Activated CD4-positive, alpha-beta T cell treated with anti-CD3 and anti-CD28 coated beads for 36 hours (primary cell): ENCODE measurements at regions not wholly inside any gene's neighbourhood (a gene's known extent, or its start where the extent isn't known, plus 50 kb on each side); places are given as distances from the start of the nearest gene placed in this dataset.
"Not testable (repeated sequence)": the region's sequence is repeated elsewhere in the genome, so short reads cannot be mapped to it uniquely, and the experiment has no call there.

Experiments used
- ATAC-seq: fragments of 200-7000 bp; cut with Tn5 transposase; one replicate; pipeline ENCODE4 v1.10.0; 2021; ENCODE audit warnings: mild to moderate bottlenecking, moderate library complexity
- CTCF ChIA-PET: fragments of 350-600 bp; sonication (Branson Sonifier 250); formaldehyde crosslinking; loops from one replicate; lab custom pipeline; 2021; ENCODE audit warnings: antibody characterized with exemption; lab: Charles Lee
- POLR2A ChIA-PET: fragments of 350-600 bp; sonication (Branson Sonifier 250); formaldehyde crosslinking; loops from one replicate; lab custom pipeline; 2021; ENCODE audit warnings: antibody characterized with exemption, inconsistent platforms; lab: Charles Lee
- DNase-seq: peaks from one replicate; pipeline ENCODE4 v3.0.0-alpha.2; 2020
- H3K27ac Mint-ChIP-seq: one replicate; pipeline ENCODE4 v1.8.0; 2021; ENCODE audit warnings: mixed read lengths
- H3K27me3 Mint-ChIP-seq: one replicate; pipeline ENCODE4 v1.8.0; 2021; ENCODE audit warnings: mixed read lengths
- H3K36me3 Mint-ChIP-seq: one replicate; pipeline ENCODE4 v1.8.0; 2021; ENCODE audit warnings: low read depth, mixed read lengths
- H3K4me1 Mint-ChIP-seq: one replicate; pipeline ENCODE4 v1.8.0; 2021; ENCODE audit warnings: mixed read lengths
- H3K4me3 Mint-ChIP-seq: one replicate; pipeline ENCODE4 v1.8.0; 2021; ENCODE audit warnings: mild to moderate bottlenecking, moderate library complexity, mixed read lengths
- H3K9me3 Mint-ChIP-seq: one replicate; pipeline ENCODE4 v1.8.0; 2021; ENCODE audit warnings: low read depth, mixed read lengths
- intact Hi-C, 2 experiments: fragments of 100-400 bp; cut with DNase I in 1 of 2; cut with micrococcal nuclease in 1 of 2; formaldehyde crosslinking; loops; one replicate each; pipeline versions ENCODE4 v1.14.2 to v1.15.1; 2022 to 2024; cut with DNase I, micrococcal nuclease

DNA sequence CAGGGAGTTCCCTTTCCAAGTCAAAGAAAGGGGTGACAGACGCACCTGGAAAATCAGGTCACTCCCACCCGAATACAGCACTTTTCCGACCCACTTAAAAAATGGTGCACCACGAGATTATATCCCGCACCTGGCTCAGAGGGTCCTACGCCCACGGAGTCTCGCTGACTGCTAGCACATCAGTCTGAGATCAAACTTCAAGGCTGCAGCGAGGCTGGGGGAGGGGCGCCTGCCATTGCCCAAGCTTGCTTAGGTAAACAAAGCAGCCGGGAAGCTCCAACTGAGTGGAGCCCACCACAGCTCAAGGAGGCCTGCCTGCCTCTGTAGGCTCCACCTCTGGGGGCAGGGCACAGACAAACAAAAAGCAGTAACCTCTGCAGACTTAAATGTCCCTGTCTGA is 277.8 kb upstream of the ARHGAP42 start:
- intact Hi-C loops, ATAC-seq, H3K36me3 Mint-ChIP-seq, H3K27me3 Mint-ChIP-seq, DNase-seq, H3K27ac Mint-ChIP-seq, CTCF ChIA-PET, POLR2A ChIA-PET, H3K4me1 Mint-ChIP-seq, H3K4me3 Mint-ChIP-seq: not testable (repeated sequence)
- H3K9me3 Mint-ChIP-seq = peaks cover 11% of the 10 kb centered on the region

DNA sequence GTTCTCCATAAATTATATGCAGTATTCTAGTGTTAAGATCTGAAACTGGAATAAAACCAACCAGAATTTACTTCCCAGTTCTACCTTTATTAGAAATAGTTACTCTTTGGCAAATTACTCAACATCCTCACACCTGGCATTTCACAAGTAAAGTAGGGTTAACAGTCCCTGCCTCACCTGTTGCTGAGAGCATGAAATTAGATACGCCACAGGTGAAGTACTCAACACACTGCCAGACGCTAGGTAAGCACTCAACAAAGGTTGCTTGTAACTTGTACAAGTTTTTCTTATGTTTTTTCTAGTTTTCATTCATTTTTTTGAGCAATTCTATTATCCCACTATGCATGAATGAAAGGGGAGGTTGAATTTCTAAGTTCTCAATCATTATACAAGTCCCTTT is 267.6 kb upstream of the ARHGAP42 start:
- H3K4me3 Mint-ChIP-seq = no peak overlapping the region
- H3K27me3 Mint-ChIP-seq = no peaks in the 10 kb centered on the region
- intact Hi-C loops = no loop called here
- ATAC-seq = no peak
- no peak for DNase-seq
- no peak overlapping the region for H3K27ac Mint-ChIP-seq
- peaks cover 18% of the 10 kb centered on the region for H3K9me3 Mint-ChIP-seq
- no peaks in the 10 kb centered on the region for H3K4me1 Mint-ChIP-seq
- ChIA-PET POLR2A (no interaction called here), CTCF (no interaction called here)
- H3K36me3 Mint-ChIP-seq = no peaks in the 10 kb centered on the region

DNA sequence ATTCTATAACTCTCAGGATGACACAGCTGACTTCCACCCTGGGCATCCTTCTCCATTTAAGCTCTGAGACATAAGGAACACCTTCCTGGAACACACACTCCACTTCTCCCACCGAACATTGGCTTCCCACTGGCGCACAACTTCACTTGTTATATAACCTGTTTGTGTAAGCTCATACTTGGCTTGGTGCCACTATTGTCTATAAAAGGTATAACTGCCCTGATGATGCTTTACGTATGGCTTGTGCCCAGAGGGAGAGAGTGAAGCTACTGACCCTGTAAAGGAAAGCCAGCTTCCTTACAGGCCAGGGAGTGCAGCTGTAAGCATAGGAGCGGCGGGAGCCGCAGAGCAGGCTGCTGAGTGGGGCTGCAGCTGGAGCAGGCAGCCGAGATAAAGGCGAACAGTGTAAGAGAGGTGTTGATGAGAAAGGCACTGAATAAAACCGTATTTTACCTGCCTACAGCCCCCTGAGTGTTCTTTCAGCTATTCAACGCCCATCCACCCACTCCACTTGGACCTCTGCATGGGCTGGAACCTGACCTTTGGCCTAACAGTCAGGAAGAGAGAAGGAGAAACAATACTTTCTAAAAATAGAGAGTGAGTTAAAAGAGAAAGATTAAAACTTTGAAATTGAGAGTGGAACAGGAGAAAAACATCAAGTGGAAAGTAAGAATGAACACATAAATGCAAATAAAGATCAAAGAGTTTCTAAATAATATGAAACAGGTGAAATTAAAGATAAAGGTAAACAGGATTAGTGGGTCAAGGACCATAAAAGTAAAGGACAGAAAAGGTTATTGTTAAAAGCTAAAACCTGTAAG is 252.1 kb upstream of the ARHGAP42 start:
- DNase-seq (no peak), ATAC-seq (no peak)
- Mint-ChIP-seq H3K4me1 (no peaks in the 10 kb centered on the region), H3K36me3 (no peaks in the 10 kb centered on the region), H3K27ac (no peak overlapping the region), H3K9me3 (peaks cover 5% of the 10 kb centered on the region), H3K4me3 (no peak overlapping the region), H3K27me3 (no peaks in the 10 kb centered on the region)
- CTCF ChIA-PET = no interaction called here
- POLR2A ChIA-PET = no interaction called here
- intact Hi-C loops = no loop called here

DNA sequence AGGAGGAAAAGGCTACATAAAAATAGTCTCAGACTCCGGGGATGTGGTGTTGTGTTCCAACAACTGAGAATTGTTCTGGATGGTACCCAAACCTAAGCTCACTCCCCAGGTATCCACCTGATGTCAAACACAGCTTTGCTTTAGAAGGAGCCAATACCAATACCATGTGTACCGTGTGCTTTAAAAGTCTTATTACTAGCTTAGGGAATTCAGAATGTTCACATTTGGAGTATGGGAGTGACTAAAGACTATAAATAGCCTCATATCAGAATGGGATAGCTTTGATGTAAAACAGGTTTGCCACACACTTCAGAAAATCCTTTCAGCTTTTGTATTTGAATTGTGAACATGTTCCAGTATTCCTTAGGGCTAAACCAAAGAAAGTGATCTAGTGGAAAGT is 248.7 kb upstream of the ARHGAP42 start:
- ChIA-PET CTCF (interaction anchor here (0.6 kb wide), 1 partner anchor 97 kb away, joined by 3 read pairs; no protein-coding TSS in a partner anchor), POLR2A (no interaction called here)
- H3K27me3 Mint-ChIP-seq = no peaks in the 10 kb centered on the region
- H3K4me1 Mint-ChIP-seq = no peaks in the 10 kb centered on the region
- no peak overlapping the region for H3K4me3 Mint-ChIP-seq
- no peak for DNase-seq
- no peak overlapping the region for H3K27ac Mint-ChIP-seq
- no peaks in the 10 kb centered on the region for H3K36me3 Mint-ChIP-seq
- ATAC-seq = no peak
- H3K9me3 Mint-ChIP-seq = peaks cover 5% of the 10 kb centered on the region
- intact Hi-C loops = no loop called here

DNA sequence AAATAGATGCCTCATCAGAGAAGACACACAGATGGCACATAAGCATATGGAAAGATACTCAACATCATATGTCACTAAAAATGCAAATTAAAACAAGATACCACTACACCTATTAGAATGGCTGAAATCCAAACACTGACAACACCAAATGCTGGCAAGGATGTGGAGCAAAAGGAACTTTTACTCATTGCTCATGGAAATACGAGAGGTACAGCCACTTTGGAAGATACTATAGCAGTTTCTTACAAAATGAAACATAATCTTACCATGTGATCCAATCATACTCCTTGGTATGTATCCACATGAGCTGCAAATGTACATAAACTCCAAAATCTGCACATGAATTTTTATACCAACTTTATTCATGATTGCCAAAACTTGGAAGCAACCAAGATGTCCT is 246.0 kb upstream of the ARHGAP42 start:
- no peaks in the 10 kb centered on the region for H3K27me3 Mint-ChIP-seq
- H3K4me3 Mint-ChIP-seq = no peak overlapping the region
- intact Hi-C loops = no loop called here
- CTCF ChIA-PET = no interaction called here
- no peak for ATAC-seq
- DNase-seq = no peak
- no peak overlapping the region for H3K27ac Mint-ChIP-seq
- POLR2A ChIA-PET = no interaction called here
- H3K9me3 Mint-ChIP-seq = peaks cover 6% of the 10 kb centered on the region
- no peaks in the 10 kb centered on the region for H3K36me3 Mint-ChIP-seq
- no peaks in the 10 kb centered on the region for H3K4me1 Mint-ChIP-seq

DNA sequence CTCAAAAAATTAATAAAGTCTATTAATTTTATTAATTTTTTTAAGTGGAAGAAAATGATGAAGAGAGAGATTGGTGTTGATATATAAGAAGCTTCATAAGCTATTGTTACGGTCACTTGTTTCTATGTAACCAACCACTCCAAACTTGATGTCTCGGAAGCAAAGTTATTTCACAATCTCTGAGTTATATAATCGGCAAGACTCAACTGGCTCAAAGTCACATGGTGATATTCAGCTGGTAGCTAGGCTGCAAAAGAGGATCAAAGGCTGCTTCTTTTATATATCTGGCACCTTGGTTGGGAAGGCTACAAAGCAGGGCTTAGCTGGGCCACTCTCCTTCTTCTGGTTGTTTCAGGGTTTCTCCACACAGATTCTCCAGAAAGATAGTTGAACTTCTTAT is 245.1 kb upstream of the ARHGAP42 start:
- Mint-ChIP-seq H3K4me3 (no peak overlapping the region), H3K27ac (no peak overlapping the region)

DNA sequence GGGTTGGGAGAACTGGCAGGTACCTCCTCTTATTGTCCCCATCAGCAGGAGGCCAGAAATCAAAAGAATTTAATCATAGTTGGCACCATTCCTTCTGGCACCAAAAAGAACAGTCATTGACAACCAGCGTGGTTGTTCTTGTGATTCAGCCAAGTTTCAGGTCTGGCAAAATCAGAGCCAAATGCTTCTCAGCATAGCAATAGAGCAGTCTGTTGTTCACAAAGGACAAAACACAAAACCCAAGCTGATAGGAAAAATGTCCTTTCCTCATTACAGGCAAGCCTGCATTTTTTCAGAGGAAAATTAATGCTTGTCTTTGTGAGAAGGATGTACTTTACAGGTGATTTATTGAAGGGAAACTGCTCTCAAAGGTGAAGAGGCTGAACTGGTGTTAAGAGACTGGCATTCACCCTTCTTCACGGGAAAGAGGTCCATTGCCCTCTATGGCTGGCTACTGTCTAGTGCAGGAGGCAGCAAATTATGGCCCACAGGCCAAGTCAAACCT is 241.8 kb upstream of the ARHGAP42 start:
- POLR2A ChIA-PET = no interaction called here
- no peaks in the 10 kb centered on the region for H3K27me3 Mint-ChIP-seq
- intact Hi-C loops = no loop called here
- CTCF ChIA-PET = no interaction called here
- ATAC-seq (no peak), DNase-seq (no peak)
- no peaks in the 10 kb centered on the region for H3K4me1 Mint-ChIP-seq
- no peaks in the 10 kb centered on the region for H3K36me3 Mint-ChIP-seq
- no peak overlapping the region for H3K27ac Mint-ChIP-seq
- peaks cover 8% of the 10 kb centered on the region for H3K9me3 Mint-ChIP-seq
- no peak overlapping the region for H3K4me3 Mint-ChIP-seq

More for the DNA sequence above, 245.1 kb upstream of the ARHGAP42 start:
- POLR2A ChIA-PET = no interaction called here
- Mint-ChIP-seq H3K27me3 (no peaks in the 10 kb centered on the region), H3K36me3 (no peaks in the 10 kb centered on the region), H3K9me3 (peaks cover 8% of the 10 kb centered on the region), H3K4me1 (no peaks in the 10 kb centered on the region)
- no peak for ATAC-seq
- DNase-seq = no peak
- intact Hi-C loops = no loop called here
- CTCF ChIA-PET = no interaction called here

DNA sequence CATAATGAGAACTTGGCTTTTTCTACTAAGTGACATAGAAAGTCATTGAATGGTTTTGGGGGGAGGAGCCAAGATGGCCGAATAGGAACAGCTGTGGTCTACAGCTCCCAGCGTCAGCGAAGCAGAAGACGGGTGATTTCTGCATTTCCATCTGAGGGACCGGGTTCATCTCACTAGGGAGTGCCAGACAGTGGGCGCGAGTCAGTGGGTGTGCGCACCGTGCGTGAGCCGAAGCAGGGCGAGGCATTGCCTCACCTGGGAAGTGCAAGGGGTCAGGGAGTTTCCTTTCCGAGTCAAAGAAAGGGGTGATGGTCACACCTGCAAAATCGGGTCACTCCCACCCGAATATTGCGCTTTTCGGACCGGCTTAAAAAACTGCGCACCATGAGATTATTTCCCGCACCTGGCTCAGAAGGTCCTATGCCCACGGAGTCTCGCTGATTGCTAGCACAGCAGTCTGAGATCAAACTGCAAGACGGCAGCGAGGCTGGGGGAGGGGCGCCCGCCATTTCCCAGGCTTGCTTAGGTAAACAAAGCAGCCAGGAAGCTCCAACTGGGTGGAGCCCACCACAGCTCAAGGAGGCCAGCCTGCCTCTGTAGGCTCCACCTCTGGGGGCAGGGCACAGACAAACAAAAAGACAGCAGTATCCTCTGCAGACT is 235.2 kb upstream of the ARHGAP42 start:
- H3K36me3 Mint-ChIP-seq, H3K27ac Mint-ChIP-seq, H3K9me3 Mint-ChIP-seq, ATAC-seq, POLR2A ChIA-PET, H3K27me3 Mint-ChIP-seq, H3K4me3 Mint-ChIP-seq, H3K4me1 Mint-ChIP-seq, CTCF ChIA-PET, intact Hi-C loops, DNase-seq: not testable (repeated sequence)

DNA sequence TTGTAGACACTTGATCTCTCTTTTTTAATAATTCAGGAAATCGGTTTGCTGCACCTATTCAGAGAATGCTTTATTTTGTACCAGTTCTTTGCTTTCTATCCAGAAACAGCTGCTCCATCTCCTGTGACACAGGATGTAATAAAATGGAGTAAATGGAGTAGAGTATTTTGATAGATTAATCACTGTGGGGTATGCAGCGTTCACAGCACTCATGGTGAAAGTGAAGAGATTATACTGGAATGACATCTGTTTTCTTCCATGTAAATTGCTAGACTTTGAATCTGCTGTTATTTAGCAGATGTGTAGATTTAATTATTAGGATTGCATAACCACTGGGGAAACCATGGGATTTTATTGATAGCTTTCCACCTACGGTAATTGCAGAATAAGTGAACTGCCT is 227.3 kb upstream of the ARHGAP42 start:
- Mint-ChIP-seq H3K36me3 (no peaks in the 10 kb centered on the region), H3K4me1 (no peaks in the 10 kb centered on the region), H3K27me3 (no peaks in the 10 kb centered on the region), H3K4me3 (no peak overlapping the region), H3K9me3 (peaks cover 6% of the 10 kb centered on the region), H3K27ac (no peak overlapping the region)
- ChIA-PET CTCF (no interaction called here), POLR2A (no interaction called here)
- ATAC-seq (no peak), DNase-seq (no peak)
- intact Hi-C loops = no loop called here

DNA sequence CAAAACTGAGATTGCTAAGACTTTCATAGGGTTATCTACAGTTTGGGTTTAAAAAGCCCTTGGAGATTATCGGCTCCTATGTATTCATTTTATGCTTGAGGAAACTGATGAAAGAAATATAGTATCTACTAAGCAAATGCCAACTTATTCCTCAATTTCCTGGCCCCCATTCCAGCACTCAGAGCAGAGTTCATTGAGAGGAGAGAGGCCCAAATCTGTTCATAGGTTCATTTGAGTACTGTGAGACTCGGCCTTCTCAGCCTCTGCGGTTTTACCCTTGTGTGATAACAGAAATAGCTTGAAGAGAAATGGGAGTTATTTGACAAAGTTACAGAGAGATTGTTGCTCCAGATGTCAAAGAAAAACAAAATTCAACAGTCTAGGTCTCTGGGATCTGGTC is 226.7 kb upstream of the ARHGAP42 start:
- intact Hi-C loops = no loop called here
- no peaks in the 10 kb centered on the region for H3K4me1 Mint-ChIP-seq
- no peak overlapping the region for H3K4me3 Mint-ChIP-seq
- CTCF ChIA-PET = no interaction called here
- ATAC-seq (no peak), DNase-seq (no peak)
- H3K27ac Mint-ChIP-seq = no peak overlapping the region
- peaks cover 6% of the 10 kb centered on the region for H3K9me3 Mint-ChIP-seq
- POLR2A ChIA-PET = no interaction called here
- no peaks in the 10 kb centered on the region for H3K36me3 Mint-ChIP-seq
- no peaks in the 10 kb centered on the region for H3K27me3 Mint-ChIP-seq

DNA sequence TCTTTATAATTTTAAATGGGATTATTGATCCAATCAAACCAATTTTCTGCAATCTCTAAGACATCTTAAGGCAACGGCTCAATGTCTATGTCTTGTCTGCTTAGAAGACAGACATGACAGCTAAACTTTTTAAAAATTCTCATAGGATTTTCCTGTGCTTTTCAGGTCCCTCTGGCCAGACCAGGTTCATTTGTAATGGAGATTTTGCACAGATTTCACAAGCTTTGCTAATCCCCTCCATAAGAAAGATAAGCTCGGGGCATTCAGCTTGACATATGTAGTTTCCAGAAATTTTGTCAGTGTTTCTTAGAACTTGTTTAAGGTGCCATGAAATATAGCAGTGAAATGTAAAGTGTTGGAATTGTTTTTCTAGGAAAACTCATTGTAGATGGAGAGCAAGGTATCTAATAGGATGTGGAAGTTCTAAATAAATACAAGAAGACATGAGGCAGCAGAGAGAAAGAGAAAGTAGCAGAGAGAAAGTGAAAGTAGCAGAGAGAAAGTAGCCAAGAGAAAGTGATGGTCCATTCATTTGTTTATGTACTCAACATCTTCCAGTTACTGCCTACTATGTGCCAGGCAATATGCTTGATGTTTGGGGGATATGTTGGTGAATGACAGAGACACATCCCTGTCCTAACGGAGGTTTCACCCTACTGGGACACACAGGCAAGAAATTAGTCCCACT is 219.1 kb upstream of the ARHGAP42 start:
- no peaks in the 10 kb centered on the region for H3K4me1 Mint-ChIP-seq
- no peak for ATAC-seq
- no peak overlapping the region for H3K4me3 Mint-ChIP-seq
- no peak overlapping the region for H3K27ac Mint-ChIP-seq
- ChIA-PET POLR2A (no interaction called here), CTCF (no interaction called here)
- H3K27me3 Mint-ChIP-seq = no peaks in the 10 kb centered on the region
- no peak for DNase-seq
- peaks cover 12% of the 10 kb centered on the region for H3K9me3 Mint-ChIP-seq
- intact Hi-C loops = no loop called here
- no peaks in the 10 kb centered on the region for H3K36me3 Mint-ChIP-seq

DNA sequence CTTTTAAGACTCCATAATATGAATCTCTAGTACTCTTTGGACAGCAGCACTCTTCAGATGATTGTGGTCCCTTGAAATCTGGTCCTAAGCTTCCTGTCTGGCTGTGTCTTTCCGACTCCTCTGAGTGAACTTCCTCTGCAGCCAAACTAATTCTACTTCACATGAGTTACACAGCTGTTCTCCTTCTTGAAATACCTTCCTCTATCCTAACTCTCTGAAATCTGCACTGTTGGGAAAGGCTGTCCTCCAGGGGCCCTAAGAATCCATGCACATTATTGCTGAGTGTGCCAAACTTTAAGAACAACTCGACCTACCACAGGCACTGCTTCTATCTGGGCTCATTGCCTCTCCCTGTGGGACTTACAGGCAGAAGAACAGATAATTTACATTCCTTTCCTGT is 217.3 kb upstream of the ARHGAP42 start:
- Mint-ChIP-seq H3K9me3 (peaks cover 11% of the 10 kb centered on the region), H3K27me3 (no peaks in the 10 kb centered on the region), H3K4me3 (no peak overlapping the region), H3K27ac (no peak overlapping the region), H3K36me3 (no peaks in the 10 kb centered on the region), H3K4me1 (no peaks in the 10 kb centered on the region)
- DNase-seq (no peak), ATAC-seq (no peak)
- ChIA-PET POLR2A (no interaction called here), CTCF (no interaction called here)
- intact Hi-C loops = no loop called here
